Mesenchymal stem cell (in vitro differentiated cells and primary cell): ENCODE measurements at regions not wholly inside any gene's neighbourhood (a gene's known extent, or its start where the extent isn't known, plus 50 kb on each side); places are given as distances from the start of the nearest gene placed in this dataset.

Source experiments
- DNase-seq: peaks from one replicate; pipeline ENCODE4 v3.0.0-alpha.2; 2013
- H2AFZ ChIP-seq: one replicate; pipeline ENCODE4 v1.6.1; 2013; ENCODE audit warnings: low read depth, mild to moderate bottlenecking, control low read depth, inconsistent platforms, low read length, moderate library complexity
- H2AK5ac ChIP-seq: 2 replicates; pipeline ENCODE4 v1.6.1; 2013; ENCODE audit warnings: low read length, moderate library complexity, mild to moderate bottlenecking, inconsistent platforms; ENCODE audit not compliant: severe bottlenecking
- H2BK120ac ChIP-seq: one replicate; pipeline ENCODE4 v1.6.1; 2013; ENCODE audit warnings: low read depth, mild to moderate bottlenecking, inconsistent platforms, low read length, moderate library complexity
- H2BK12ac ChIP-seq, 2 experiments: one replicate each; pipeline ENCODE4 v1.6.1; 2013; ENCODE audit warnings: inconsistent platforms in 2 of 2, low read length in 2 of 2, mild to moderate bottlenecking in 2 of 2, moderate library complexity in 2 of 2, control low read depth in 1 of 2
- H2BK15ac ChIP-seq: one replicate; pipeline ENCODE4 v1.6.1; 2013; ENCODE audit warnings: mild to moderate bottlenecking, low read depth, inconsistent platforms; ENCODE audit not compliant: poor library complexity, severe bottlenecking
- H2BK5ac ChIP-seq: 2 replicates; pipeline ENCODE4 v1.6.1; 2013; ENCODE audit warnings: low read depth, mild to moderate bottlenecking, low read length, control low read depth, inconsistent platforms; ENCODE audit not compliant: poor library complexity, severe bottlenecking
- H3K14ac ChIP-seq, 2 experiments: one replicate each; pipeline ENCODE4 v1.6.1; 2013; ENCODE audit warnings: inconsistent platforms in 2 of 2, low read length in 2 of 2, control low read depth in 1 of 2, mild to moderate bottlenecking in 1 of 2, moderate library complexity in 1 of 2
- H3K18ac ChIP-seq, 2 experiments: one replicate each; pipeline ENCODE4 v1.6.1; 2013; ENCODE audit warnings: inconsistent platforms in 2 of 2, low read length in 2 of 2, control low read depth in 1 of 2, low read depth in 1 of 2, mild to moderate bottlenecking in 1 of 2
- H3K23ac ChIP-seq, 2 experiments: one replicate each; pipeline ENCODE4 v1.6.1; 2013; ENCODE audit warnings: inconsistent platforms in 2 of 2, low read length in 2 of 2, mild to moderate bottlenecking in 2 of 2, moderate library complexity in 2 of 2, control low read depth in 1 of 2
- H3K27ac ChIP-seq: 2 replicates; pipeline ENCODE4 v1.5.1; 2013; ENCODE audit warnings: mild to moderate bottlenecking, moderate library complexity, low read length, control low read depth, inconsistent platforms; ENCODE audit not compliant: poor library complexity, severe bottlenecking
- H3K27me3 ChIP-seq, 2 experiments: 2 replicates each; pipeline versions ENCODE4 v1.6.1 to v1.7.0; 2013; ENCODE audit warnings: low read length in 2 of 2, mild to moderate bottlenecking in 2 of 2, moderate library complexity in 2 of 2, control low read depth in 1 of 2, inconsistent platforms in 1 of 2; ENCODE audit not compliant: control insufficient read depth in 1 of 2, insufficient read depth in 1 of 2
- H3K36me3 ChIP-seq, 2 experiments: 2 replicates each; pipeline versions ENCODE4 v1.6.1 to v1.7.0; 2013; ENCODE audit warnings: low read length in 2 of 2, control low read depth in 1 of 2, inconsistent platforms in 1 of 2, low read depth in 1 of 2, mild to moderate bottlenecking in 1 of 2; ENCODE audit not compliant: insufficient read depth in 2 of 2, control insufficient read depth in 1 of 2
- H3K4ac ChIP-seq, 2 experiments: one replicate each; pipeline ENCODE4 v1.6.1; 2013; ENCODE audit warnings: inconsistent platforms in 2 of 2, low read length in 2 of 2, mild to moderate bottlenecking in 2 of 2, moderate library complexity in 2 of 2, control low read depth in 1 of 2, low read depth in 1 of 2
- H3K4me1 ChIP-seq: 2 replicates; pipeline ENCODE4 v1.6.1; 2013; ENCODE audit warnings: low read depth, low read length, control low read depth; ENCODE audit not compliant: control insufficient read depth, insufficient read depth
- H3K4me2 ChIP-seq: 2 replicates; pipeline ENCODE4 v1.6.1; 2013; ENCODE audit warnings: low read length, mild to moderate bottlenecking, inconsistent platforms; ENCODE audit not compliant: poor library complexity, severe bottlenecking
- H3K4me3 ChIP-seq, 2 experiments: 2 replicates each; pipeline versions ENCODE4 v1.5.1 to v1.7.0; 2013; ENCODE audit warnings: low read length in 2 of 2, mild to moderate bottlenecking in 2 of 2, control low read depth in 1 of 2, low read depth in 1 of 2; ENCODE audit not compliant: insufficient read depth in 1 of 2
- H3K79me1 ChIP-seq: replicated peaks from 2 replicates; pipeline ENCODE4 v1.6.1; 2013; ENCODE audit warnings: mild to moderate bottlenecking, control low read depth, low read length, inconsistent platforms; ENCODE audit not compliant: poor library complexity, severe bottlenecking
- H3K9ac ChIP-seq: 2 replicates; pipeline ENCODE4 v1.7.0; 2013; ENCODE audit warnings: mild to moderate bottlenecking, low read length, moderate library complexity
- H3K9me3 ChIP-seq: 2 replicates; pipeline ENCODE4 v1.7.0; 2013; ENCODE audit warnings: mild to moderate bottlenecking, low read length; ENCODE audit not compliant: control insufficient read depth
- H4K8ac ChIP-seq: one replicate; pipeline ENCODE4 v1.6.1; 2013; ENCODE audit warnings: inconsistent platforms, mild to moderate bottlenecking, low read length, moderate library complexity
- H4K91ac ChIP-seq: one replicate; pipeline ENCODE4 v1.6.1; 2013; ENCODE audit warnings: mild to moderate bottlenecking, low read length, inconsistent platforms
- WGBS: methylation state at CpG from one replicate; pipeline ENCODE4 v1.1.7; 2013; ENCODE audit warnings: mixed read lengths; 5-methylcytosine and 5-hydroxymethylcytosine counted together

GRCh38 chr12:93261505-93262094, 116.1 kb upstream of the NUDT4 start:
- Histone ChIP-seq H3K27me3 (no peaks in the 10 kb centered on the region), H4K8ac (no peak overlapping the region), H3K23ac (no peak overlapping the region), H3K4me1 (no peaks in the 10 kb centered on the region), H3K4me2 (no peak overlapping the region), H4K91ac (no peak overlapping the region), H2AFZ (no peak overlapping the region), H3K4me3 (no peak overlapping the region), H3K9me3 (no peaks in the 10 kb centered on the region), H3K14ac (no peak overlapping the region), H2BK12ac (no peak overlapping the region), H2BK120ac (no peak overlapping the region), H2BK15ac (no peak overlapping the region), H3K27ac (no peak overlapping the region), H3K18ac (no peak overlapping the region), H2BK5ac (no peak overlapping the region), H3K9ac (no peak overlapping the region), H3K4ac (no peak overlapping the region), H2AK5ac (no peak overlapping the region), H3K79me1 (no peaks in the 10 kb centered on the region), H3K36me3 (no peaks in the 10 kb centered on the region)
- DNase-seq, result no peak
- WGBS, result 88% methylated on average over 3 of the region's 5 CpGs

GRCh38 chr12:93272997-93273396, 104.7 kb upstream of the NUDT4 start:
- no peak overlapping the region for H3K14ac ChIP-seq
- H3K27ac ChIP-seq, result no peak overlapping the region
- H2AK5ac ChIP-seq, result no peak overlapping the region
- H3K4me2 ChIP-seq, result no peak overlapping the region
- H3K23ac ChIP-seq, result no peak overlapping the region
- peaks cover 2% of the 10 kb centered on the region for H3K4me1 ChIP-seq
- H3K4ac ChIP-seq, result no peak overlapping the region
- H4K91ac ChIP-seq, result no peak overlapping the region
- no peaks in the 10 kb centered on the region for H3K9me3 ChIP-seq
- H3K18ac ChIP-seq, result no peak overlapping the region
- H2BK5ac ChIP-seq, result no peak overlapping the region
- peak overlapping the region; percentile 34 for H2BK120ac ChIP-seq
- H2BK15ac ChIP-seq, result no peak overlapping the region
- H2BK12ac ChIP-seq, result no peak overlapping the region
- no peaks in the 10 kb centered on the region for H3K79me1 ChIP-seq
- WGBS, result 100% methylated on average over 1 of the region's 2 CpGs
- H3K9ac ChIP-seq, result no peak overlapping the region
- no peak for DNase-seq
- H2AFZ ChIP-seq, result no peak overlapping the region
- no peak overlapping the region for H3K4me3 ChIP-seq
- peaks cover 0 to 6% of the 10 kb centered on the region in 2 experiments for H3K27me3 ChIP-seq
- no peak overlapping the region for H4K8ac ChIP-seq
- no peaks in the 10 kb centered on the region for H3K36me3 ChIP-seq

- H3K27ac ChIP-seq, result no peak overlapping the region
- H3K18ac ChIP-seq, result no peak overlapping the region
- H4K91ac ChIP-seq, result peak overlapping the region; percentile 25
- H3K4ac ChIP-seq, result no peak overlapping the region
- no peak overlapping the region for H3K4me3 ChIP-seq
- H3K9ac ChIP-seq, result peak overlapping the region; percentile 38
- H3K36me3 ChIP-seq, result no peaks in the 10 kb centered on the region
- H3K14ac ChIP-seq, result no peak overlapping the region
- H2BK120ac ChIP-seq, result no peak overlapping the region
- H3K4me2 ChIP-seq, result no peak overlapping the region
- no peak overlapping the region for H2AFZ ChIP-seq
- H2AK5ac ChIP-seq, result no peak overlapping the region
- H3K4me1 ChIP-seq, result peaks cover 2% of the 10 kb centered on the region
- no peak for DNase-seq
- H3K9me3 ChIP-seq, result no peaks in the 10 kb centered on the region
- no peaks in the 10 kb centered on the region for H3K79me1 ChIP-seq
- no peak overlapping the region for H3K23ac ChIP-seq
- no peak overlapping the region for H4K8ac ChIP-seq
- H3K27me3 ChIP-seq, result peaks cover 0 to 6% of the 10 kb centered on the region in 2 experiments
- H2BK15ac ChIP-seq, result no peak overlapping the region
- no peak overlapping the region for H2BK5ac ChIP-seq
- no peak overlapping the region for H2BK12ac ChIP-seq
- 76% methylated on average over 7 of the region's 8 CpGs for WGBS
Measured at GRCh38 chr12:93273834-93274564, 103.7 kb upstream of the NUDT4 start.

- Histone ChIP-seq H3K14ac (no peak overlapping the region), H3K23ac (no peak overlapping the region), H2BK12ac (no peak overlapping the region), H3K9me3 (no peaks in the 10 kb centered on the region), H4K91ac (no peak overlapping the region), H3K36me3 (no peaks in the 10 kb centered on the region), H2BK15ac (no peak overlapping the region), H3K4ac (no peak overlapping the region), H2AK5ac (no peak overlapping the region), H3K27me3 (peaks cover 0 to 6% of the 10 kb centered on the region in 2 experiments), H4K8ac (no peak overlapping the region), H3K4me3 (no peak overlapping the region), H3K18ac (no peak overlapping the region), H3K79me1 (no peaks in the 10 kb centered on the region), H2AFZ (no peak overlapping the region), H2BK120ac (no peak overlapping the region), H3K4me2 (no peak overlapping the region), H3K9ac (no peak overlapping the region), H3K4me1 (peaks cover 3% of the 10 kb centered on the region), H3K27ac (no peak overlapping the region), H2BK5ac (no peak overlapping the region)
- WGBS, result 92% methylated on average over 9 of the region's 9 CpGs
- no peak for DNase-seq
Measured at GRCh38 chr12:93274937-93275336, 102.8 kb upstream of the NUDT4 start.
